ENCODE measurements at regions not wholly inside any gene's neighbourhood (a gene's known extent, or its start where the extent isn't known, plus 50 kb on each side); places are given as distances from the start of the nearest gene placed in this dataset.
A peak's percentile ranks its signal among the peaks of the same experiment; 100 is the strongest.

DNA sequence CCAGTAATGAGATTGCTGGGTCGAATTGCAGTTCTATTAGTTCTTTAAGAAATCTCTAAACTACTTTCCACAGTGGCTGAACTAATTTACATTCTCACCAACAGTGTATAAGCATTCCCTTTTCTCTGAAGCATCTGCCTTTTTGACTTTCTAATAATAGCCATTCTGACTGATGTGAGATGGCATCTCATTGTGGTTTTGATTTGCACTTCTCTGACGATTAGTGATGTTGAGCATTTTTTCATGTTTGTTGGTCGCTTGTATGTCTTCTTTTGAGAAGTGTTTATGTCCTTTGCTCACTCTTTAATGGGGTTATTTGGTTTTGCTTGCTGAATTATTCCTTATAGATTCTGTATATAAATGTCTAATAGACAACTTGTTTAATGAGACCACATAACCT, 69.6 kb upstream of the UGP2 start:
- H3K36me3 Mint-ChIP-seq, result peaks cover 9% of the 10 kb centered on the region
- H3K4me3 Mint-ChIP-seq, result no peak overlapping the region
- no peaks in the 10 kb centered on the region for H3K9me3 Mint-ChIP-seq (ENCODE audit: low read depth)
- peaks cover 4% of the 10 kb centered on the region for H3K27me3 Mint-ChIP-seq
- no peak overlapping the region for H3K27ac Mint-ChIP-seq
- H3K4me1 Mint-ChIP-seq (ENCODE audit: low read depth), result no peaks in the 10 kb centered on the region

DNA sequence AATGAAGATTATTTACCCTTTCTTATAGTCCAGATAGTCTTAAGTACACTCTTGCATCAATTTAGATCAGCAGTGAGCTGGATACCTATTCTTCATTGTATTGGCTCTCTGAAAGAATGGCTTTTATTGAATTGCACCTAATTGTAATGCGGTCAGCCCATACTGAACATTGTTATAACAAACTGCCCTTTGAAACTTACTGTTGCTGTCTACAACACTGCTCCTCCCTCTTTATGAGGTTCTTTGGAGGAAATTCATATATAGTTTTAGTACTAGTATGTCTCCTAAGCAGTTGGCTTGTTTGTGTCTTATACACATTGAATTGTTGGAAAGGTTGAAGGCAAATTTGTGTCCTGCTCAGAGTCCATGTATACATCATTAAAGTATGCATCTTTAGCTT, 66.5 kb upstream of the UGP2 start:
- H3K36me3 Mint-ChIP-seq, result peaks cover 7% of the 10 kb centered on the region
- no peaks in the 10 kb centered on the region for H3K4me1 Mint-ChIP-seq (ENCODE audit: low read depth)
- no peak overlapping the region for H3K27ac Mint-ChIP-seq
- H3K9me3 Mint-ChIP-seq (ENCODE audit: low read depth), result no peaks in the 10 kb centered on the region
- peaks cover 4% of the 10 kb centered on the region for H3K27me3 Mint-ChIP-seq
- no peak overlapping the region for H3K4me3 Mint-ChIP-seq

DNA sequence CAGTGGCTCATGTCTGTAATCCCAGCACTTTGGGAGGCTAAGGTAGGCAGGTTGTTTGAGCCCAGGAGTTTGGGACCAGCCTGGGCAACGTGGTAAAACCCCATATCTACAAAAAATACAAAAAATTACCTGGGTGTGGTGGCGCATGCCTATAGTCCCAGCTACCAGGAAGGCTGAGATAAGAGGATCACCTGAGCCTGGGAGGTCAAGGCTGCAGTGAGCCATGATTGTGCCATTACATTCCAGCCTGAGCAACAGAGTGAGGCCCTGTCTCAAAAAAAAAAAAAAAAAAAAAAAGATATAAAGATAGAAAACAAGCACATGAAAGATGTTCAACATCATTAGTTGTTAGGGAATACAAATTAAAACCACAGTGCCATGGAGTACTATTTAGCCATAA, 65.3 kb upstream of the UGP2 start:
- no peak overlapping the region for H3K27ac Mint-ChIP-seq
- no peaks in the 10 kb centered on the region for H3K9me3 Mint-ChIP-seq (ENCODE audit: low read depth)
- H3K4me3 Mint-ChIP-seq, result no peak overlapping the region
- H3K36me3 Mint-ChIP-seq, result peaks cover 7% of the 10 kb centered on the region
- peaks cover 4% of the 10 kb centered on the region for H3K27me3 Mint-ChIP-seq
- no peaks in the 10 kb centered on the region for H3K4me1 Mint-ChIP-seq (ENCODE audit: low read depth)

DNA sequence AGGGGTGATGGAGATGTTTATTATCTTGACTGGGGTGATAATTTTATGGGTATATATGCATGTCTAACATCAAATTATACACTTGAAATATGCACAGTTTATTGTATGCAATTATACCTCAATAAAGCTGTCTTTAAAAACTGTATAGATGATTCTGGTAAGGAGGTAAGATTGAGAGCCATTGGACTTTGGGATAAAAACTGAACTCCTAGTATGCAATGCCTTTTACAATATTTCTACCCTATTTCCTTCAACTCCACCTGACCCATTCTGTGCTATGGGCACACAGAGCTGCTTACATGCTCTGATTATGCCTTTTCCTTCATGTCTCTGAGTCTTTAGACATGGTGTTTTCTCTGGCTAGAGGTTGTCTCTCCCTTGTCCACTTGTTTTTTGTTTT, 63.9 kb upstream of the UGP2 start:
- H3K27ac Mint-ChIP-seq, result no peak overlapping the region
- H3K27me3 Mint-ChIP-seq, result peaks cover 4% of the 10 kb centered on the region
- no peaks in the 10 kb centered on the region for H3K4me1 Mint-ChIP-seq (ENCODE audit: low read depth)
- peaks cover 7% of the 10 kb centered on the region for H3K36me3 Mint-ChIP-seq
- no peak overlapping the region for H3K4me3 Mint-ChIP-seq
- H3K9me3 Mint-ChIP-seq (ENCODE audit: low read depth), result no peaks in the 10 kb centered on the region

DNA sequence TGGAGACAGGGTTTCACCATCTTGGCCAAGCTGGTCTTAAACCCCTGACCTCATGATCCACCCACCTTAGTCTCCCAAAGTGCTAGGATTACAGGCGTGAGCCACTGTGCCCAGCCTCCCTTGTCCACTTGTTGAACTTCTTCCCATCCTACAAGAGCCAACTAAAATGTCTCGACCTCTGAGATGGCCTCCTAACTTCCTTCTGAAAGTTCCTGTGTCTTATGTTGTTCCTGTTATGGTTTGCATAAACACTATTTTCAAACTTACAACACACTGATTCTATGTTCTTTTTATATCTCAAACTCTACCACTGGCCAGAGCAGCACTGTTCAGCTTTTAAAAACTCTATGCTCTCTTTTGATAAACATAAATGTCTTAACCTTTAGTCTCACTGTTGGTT, 63.3 kb upstream of the UGP2 start:
- Mint-ChIP-seq H3K27ac (no peak overlapping the region), H3K4me3 (no peak overlapping the region), H3K4me1 (ENCODE audit: low read depth) (no peaks in the 10 kb centered on the region), H3K9me3 (ENCODE audit: low read depth) (no peaks in the 10 kb centered on the region), H3K36me3 (peaks cover 5% of the 10 kb centered on the region), H3K27me3 (peaks cover 4% of the 10 kb centered on the region)

DNA sequence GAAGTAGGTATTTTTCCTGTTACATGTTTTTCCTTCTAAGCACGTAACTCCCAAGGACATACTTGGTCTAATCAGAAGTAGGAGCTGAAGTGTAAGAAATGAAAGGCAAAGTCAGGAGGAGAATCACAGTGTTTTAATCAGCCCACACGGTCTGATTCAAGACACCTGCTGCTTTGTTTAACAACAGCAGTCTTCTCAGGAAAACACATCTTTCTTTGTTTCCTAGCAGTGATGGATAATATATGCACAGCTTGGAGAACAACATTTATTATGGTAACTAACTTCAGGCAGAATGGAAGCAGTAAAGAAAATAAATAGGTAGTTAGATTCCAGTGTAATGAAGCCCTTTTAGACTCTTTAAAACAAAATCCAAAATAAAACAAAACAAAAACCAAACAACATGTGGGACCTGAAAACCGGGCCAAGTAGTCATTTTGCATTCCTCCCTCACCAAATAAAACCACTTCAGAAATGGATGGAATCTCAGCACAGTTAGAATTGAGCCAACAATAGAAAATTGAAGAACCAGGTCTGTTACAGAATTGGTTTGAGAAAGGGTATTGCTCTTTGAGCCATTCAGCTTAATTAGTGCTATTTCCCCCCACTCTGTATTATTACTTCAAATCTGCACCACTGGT, 61.1 kb upstream of the UGP2 start:
- Mint-ChIP-seq H3K36me3 (peaks cover 5% of the 10 kb centered on the region), H3K4me1 (ENCODE audit: low read depth) (no peaks in the 10 kb centered on the region), H3K27ac (no peak overlapping the region), H3K27me3 (peaks cover 4% of the 10 kb centered on the region), H3K4me3 (no peak overlapping the region), H3K9me3 (ENCODE audit: low read depth) (no peaks in the 10 kb centered on the region)

DNA sequence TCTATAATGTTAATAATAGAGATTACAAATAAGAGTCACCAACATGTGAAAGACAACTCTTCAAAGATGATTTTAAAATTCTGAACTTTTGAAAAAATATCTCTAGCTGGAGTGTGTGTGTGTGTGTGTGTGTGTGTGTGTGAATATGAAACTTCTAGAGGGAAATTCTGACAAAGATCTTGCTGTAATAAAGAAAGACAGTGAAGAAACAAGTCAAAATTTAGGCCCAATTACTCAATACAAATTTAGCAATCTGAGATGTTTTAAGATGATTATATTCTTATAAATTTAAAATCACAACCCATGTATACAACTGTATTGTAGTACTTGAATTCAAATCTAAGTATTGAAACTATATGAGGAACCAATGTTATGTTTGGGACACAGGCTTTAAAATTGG, 57.2 kb upstream of the UGP2 start:
- no peaks in the 10 kb centered on the region for H3K4me1 Mint-ChIP-seq (ENCODE audit: low read depth)
- no peak overlapping the region for H3K27ac Mint-ChIP-seq
- no peaks in the 10 kb centered on the region for H3K36me3 Mint-ChIP-seq
- no peaks in the 10 kb centered on the region for H3K9me3 Mint-ChIP-seq (ENCODE audit: low read depth)
- H3K4me3 Mint-ChIP-seq, result no peak overlapping the region
- H3K27me3 Mint-ChIP-seq, result no peaks in the 10 kb centered on the region

DNA sequence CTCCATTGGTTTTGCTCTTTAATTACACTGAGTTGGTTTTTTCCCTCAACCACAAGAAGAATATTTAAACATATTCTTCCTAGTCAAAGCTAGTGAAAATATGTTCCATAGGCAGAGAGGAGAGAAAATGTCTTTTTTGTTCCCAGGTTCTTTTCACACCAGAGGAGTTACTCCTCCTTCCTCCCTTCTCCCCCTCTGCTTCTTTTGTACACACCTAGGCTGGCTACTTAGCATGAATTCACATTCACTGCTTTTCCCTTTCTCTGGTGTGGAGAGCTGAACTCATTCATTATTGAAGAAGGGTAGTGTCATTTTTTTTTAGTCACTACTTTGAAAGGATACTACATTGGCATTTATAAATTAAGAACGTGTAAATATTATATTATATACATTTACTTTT, 56.6 kb upstream of the UGP2 start:
- H3K9me3 Mint-ChIP-seq (ENCODE audit: low read depth), result no peaks in the 10 kb centered on the region
- H3K27ac Mint-ChIP-seq, result no peak overlapping the region
- no peaks in the 10 kb centered on the region for H3K27me3 Mint-ChIP-seq
- no peaks in the 10 kb centered on the region for H3K4me1 Mint-ChIP-seq (ENCODE audit: low read depth)
- no peaks in the 10 kb centered on the region for H3K36me3 Mint-ChIP-seq
- H3K4me3 Mint-ChIP-seq, result no peak overlapping the region

DNA sequence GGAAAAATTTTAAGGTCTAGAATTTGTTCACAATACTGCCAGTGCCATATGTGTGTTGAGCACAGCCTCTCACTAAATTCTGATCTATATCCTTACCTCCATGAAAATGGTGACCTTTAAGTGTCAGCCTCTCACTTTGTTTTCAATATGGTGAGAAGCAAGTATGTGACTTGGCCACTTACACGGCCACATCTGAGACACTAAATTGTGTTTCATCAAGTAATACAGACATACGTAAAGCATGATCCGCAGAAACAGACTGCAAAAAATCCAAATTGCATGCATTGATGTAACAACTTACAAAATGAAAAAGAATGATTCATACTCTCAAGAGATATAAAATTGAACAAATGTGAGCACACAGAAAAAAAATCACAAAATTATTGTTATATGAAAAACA, 55.2 kb upstream of the UGP2 start:
- H3K27ac Mint-ChIP-seq, result no peak overlapping the region
- no peaks in the 10 kb centered on the region for H3K27me3 Mint-ChIP-seq
- no peaks in the 10 kb centered on the region for H3K36me3 Mint-ChIP-seq
- H3K4me3 Mint-ChIP-seq, result no peak overlapping the region
- H3K4me1 Mint-ChIP-seq (ENCODE audit: low read depth), result no peaks in the 10 kb centered on the region
- H3K9me3 Mint-ChIP-seq (ENCODE audit: low read depth), result no peaks in the 10 kb centered on the region

DNA sequence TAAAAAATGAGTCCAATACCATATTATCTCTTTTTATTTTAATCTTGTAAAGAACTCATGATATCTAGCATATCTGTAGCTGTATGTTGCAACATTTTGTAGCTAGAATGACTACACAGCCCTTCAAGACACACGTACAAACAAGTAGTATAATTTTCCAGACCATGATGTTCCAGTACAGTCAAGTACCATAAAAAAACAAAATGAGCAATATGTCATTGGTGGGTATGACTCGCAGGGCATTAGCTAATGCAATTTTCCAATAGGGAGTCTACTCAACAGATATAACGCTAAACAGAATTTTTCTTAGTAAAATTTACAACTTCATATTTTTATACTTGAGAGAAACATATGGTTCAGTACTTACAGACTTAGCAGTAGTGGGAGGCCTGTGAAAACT, 53.6 kb upstream of the UGP2 start:
- no peak overlapping the region for H3K27ac Mint-ChIP-seq
- H3K4me3 Mint-ChIP-seq, result no peak overlapping the region
- H3K4me1 Mint-ChIP-seq (ENCODE audit: low read depth), result peaks cover 3% of the 10 kb centered on the region
- H3K36me3 Mint-ChIP-seq, result no peaks in the 10 kb centered on the region
- H3K9me3 Mint-ChIP-seq (ENCODE audit: low read depth), result no peaks in the 10 kb centered on the region
- H3K27me3 Mint-ChIP-seq, result no peaks in the 10 kb centered on the region

DNA sequence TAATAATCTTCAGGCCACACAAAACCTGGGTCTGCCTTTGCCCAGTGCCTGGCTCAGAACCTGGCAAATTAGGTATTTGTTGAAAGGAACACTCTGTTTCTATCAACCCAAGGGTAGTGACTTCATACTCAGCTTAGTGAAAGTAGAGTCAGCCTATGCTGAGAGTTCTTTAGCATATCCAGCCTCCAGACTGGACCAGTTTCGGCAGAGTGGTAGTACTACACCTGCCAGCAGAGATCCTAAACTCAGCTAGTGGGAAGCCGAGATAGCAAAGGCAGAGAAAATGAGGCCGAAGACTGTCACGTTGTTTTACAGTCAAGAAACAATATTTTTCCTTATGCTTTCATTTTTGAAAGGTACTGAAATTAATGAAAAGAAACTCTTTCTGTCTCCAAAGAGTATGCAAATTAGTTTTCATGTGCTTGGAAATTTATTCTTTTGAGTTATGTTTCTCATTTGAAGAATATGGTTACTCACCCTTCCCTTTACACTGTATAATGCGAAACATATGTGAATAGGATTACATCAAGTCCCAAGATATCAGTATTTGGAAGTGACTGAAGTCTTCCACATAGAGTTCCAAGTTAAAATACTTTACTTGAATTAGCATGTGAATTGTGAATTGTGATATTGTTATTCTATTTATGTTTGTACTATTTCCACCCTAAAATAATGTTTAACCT, 52.2 kb upstream of the UGP2 start:
- peaks cover under 1% of the 10 kb centered on the region for H3K36me3 Mint-ChIP-seq
- no peaks in the 10 kb centered on the region for H3K27me3 Mint-ChIP-seq
- H3K4me1 Mint-ChIP-seq (ENCODE audit: low read depth), result peaks cover 3% of the 10 kb centered on the region
- H3K4me3 Mint-ChIP-seq, result no peak overlapping the region
- peak overlapping the region; percentile 41 for H3K27ac Mint-ChIP-seq
- H3K9me3 Mint-ChIP-seq (ENCODE audit: low read depth), result no peaks in the 10 kb centered on the region

DNA sequence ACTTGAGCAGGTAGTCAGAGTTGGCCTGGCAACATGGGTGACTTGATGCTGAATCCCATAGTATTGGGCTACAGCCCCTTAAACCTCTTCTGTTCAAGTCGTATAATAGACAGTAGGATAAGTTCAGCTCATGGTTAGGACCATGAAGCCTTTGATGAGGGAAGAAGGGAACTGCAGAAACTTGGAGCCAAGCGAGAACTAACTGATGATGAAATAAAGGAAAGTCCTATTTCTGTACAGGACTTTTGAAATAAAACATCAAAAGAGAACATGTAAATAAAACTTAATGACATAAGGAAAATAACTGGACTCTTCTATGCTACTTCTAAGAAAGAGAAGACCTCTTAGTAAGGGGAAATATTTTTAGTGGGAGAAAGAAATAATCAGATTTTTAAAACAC, 51.2 kb upstream of the UGP2 start:
- no peaks in the 10 kb centered on the region for H3K9me3 Mint-ChIP-seq (ENCODE audit: low read depth)
- peaks cover 3% of the 10 kb centered on the region for H3K4me1 Mint-ChIP-seq (ENCODE audit: low read depth)
- H3K36me3 Mint-ChIP-seq, result peaks cover 4% of the 10 kb centered on the region
- peaks cover 2% of the 10 kb centered on the region for H3K27me3 Mint-ChIP-seq
- no peak overlapping the region for H3K4me3 Mint-ChIP-seq
- no peak overlapping the region for H3K27ac Mint-ChIP-seq

DNA sequence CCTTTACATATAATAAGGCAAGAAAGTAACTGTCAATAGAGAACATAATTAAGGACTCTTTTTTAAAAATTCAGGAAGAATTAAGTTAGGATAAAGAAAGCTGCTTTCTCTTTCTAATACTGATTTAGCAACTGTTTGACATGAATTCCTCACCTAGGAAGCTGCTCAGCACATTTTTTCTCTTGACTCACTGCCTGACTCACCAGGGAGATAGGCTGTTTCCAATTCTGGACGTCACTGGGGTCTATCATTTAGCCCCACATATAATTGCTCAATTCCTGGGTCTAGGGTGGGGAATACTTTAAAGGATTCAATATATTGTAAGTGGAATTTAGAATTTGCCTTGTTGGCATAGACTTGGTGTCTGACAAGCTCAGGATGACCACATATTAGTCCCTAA, 50.8 kb upstream of the UGP2 start:
- Mint-ChIP-seq H3K27ac (no peak overlapping the region), H3K4me3 (no peak overlapping the region), H3K9me3 (ENCODE audit: low read depth) (no peaks in the 10 kb centered on the region), H3K27me3 (peaks cover 2% of the 10 kb centered on the region), H3K36me3 (peaks cover 4% of the 10 kb centered on the region), H3K4me1 (ENCODE audit: low read depth) (peaks cover 3% of the 10 kb centered on the region)

DNA sequence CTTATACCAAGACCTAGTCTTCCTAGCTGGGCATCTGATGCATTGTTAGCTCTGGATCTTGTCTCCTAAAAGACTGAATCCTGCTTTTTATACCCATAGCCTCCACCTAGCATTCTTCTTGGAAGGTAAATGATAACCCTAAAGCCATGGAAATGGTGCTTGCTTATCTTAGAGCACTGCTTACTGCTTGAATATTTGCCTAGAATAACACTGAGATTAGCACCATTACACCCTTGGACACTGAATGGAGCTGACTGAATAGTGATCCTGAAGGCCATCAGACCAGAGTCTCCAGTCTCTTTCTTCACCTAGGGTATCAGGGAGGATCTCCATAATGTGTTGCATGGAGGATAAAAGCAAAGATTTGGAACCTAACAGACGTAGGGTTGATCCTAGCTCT, 50.3 kb upstream of the UGP2 start:
- Mint-ChIP-seq H3K27me3 (peaks cover 2% of the 10 kb centered on the region), H3K36me3 (peaks cover 4% of the 10 kb centered on the region), H3K9me3 (ENCODE audit: low read depth) (no peaks in the 10 kb centered on the region), H3K27ac (no peak overlapping the region), H3K4me1 (ENCODE audit: low read depth) (peaks cover 3% of the 10 kb centered on the region), H3K4me3 (no peak overlapping the region)

Measured in activated naive CD8-positive, alpha-beta T cell (primary cell).